NCI-H345 (cell line): ENCODE measurements at regions not wholly inside any gene's neighbourhood (a gene's known extent, or its start where the extent isn't known, plus 50 kb on each side); places are given as distances from the start of the nearest gene placed in this dataset.
"Not testable (repeated sequence)": the region's sequence is repeated elsewhere in the genome, so short reads cannot be mapped to it uniquely, and the experiment has no call there.

Source experiments
- DNase-seq: peaks from one replicate; lab custom pipeline; 2025; lab: John Stamatoyannopoulos, UW

DNA sequence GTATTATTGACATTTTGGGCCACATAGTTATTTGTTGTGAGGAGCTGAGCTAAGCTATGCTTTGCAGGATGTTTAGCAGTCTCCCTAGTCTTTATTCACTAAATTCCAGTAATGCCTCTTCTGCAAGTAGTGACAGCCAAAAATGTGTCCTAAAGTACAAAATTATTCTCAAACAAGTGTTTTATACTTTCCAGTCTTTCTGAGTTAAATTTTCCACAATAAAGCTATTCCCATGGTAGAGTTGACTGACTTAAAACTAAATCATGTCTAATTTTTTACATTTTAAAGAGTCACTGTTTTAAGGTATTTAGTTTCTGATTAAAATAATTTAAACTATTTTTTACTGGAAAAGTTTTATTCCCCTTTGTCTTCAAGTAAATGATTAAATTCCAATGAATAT is 717.8 kb upstream of the HS3ST5 start:
- DNase-seq = no peak

- no peak for DNase-seq
Observed at GRCh38 chr6:115058414-115059211, 715.8 kb upstream of the HS3ST5 start.

DNA sequence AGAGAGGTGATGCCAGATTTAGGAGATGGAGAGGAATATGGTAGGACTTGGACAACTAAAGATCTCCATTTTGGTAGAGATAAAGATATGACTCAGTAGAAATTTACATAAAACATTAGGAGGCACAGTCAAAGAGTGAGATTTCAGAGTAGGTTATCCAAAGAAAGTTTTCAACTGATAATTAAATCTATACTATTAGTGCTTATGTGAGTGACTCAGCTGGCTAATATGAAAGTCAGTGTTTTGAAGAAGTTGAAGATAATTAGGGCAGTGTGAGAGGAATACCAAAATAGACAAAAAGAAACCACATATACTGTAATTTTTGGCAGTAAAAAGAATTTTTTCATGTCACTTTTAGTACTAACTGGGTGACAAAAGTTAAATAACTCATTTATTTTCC is 712.8 kb upstream of the HS3ST5 start:
- no peak for DNase-seq

DNA sequence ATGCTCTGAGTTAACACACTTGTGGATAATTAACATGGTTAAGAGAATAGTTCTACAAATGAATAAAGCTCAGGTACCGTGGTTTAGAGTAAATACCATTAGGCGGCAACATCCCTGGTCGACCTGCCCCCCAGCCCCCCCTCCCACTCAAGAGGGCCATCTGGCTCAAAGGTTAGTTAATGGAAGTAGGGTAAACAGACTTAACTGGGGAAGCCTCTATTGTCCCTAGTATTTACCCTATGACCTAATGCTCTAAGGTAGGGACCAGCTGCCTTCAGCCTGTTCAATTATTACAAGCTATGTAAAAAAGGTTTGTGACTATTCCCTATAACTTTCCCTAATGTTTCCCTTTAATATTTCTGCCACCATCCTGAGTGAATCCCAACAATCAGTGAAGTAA is 711.4 kb upstream of the HS3ST5 start:
- not testable (repeated sequence) for DNase-seq

GRCh38 chr6:115053169-115053860 is 710.5 kb upstream of the HS3ST5 start:
- DNase-seq = no peak

GRCh38 chr6:115016593-115016992 is 673.8 kb upstream of the HS3ST5 start:
- DNase-seq = no peak

DNA sequence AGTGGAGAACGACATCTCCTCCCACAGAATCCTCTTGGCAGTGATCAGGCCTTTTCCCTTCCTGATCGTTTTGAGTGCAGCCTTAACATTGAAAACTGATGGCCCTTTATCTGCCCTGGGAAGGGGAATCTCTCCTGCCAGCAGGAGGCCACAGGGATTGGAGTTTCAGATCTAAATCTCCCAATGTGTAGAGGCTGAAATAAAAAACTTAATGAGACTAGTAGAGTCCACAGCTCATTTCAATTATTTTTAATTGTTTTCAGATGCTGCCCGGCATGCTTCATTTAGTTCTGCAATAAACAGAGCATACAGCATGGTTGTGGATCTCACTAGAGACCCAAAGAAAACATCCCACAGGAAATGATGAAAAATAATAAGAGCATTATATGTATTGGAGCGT is 662.2 kb upstream of the HS3ST5 start:
- DNase-seq = no peak

DNA sequence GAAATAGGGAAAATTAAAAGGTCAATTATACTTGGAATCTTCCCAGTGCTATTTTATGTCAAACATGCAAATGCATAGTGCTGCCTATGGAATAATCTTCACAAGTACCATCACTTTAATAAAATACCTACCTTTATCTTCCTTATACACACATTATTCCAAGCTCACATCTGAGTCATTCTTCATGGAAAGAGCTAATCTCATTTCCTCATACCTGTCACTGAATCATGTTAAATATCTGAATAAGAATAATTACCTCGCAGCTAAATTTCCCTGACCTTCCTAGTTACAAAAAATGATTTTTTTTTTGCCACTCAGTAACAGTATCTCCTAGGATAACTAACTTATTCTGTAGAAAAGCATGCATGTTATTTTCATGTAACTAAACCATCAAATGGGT is 661.4 kb upstream of the HS3ST5 start:
- DNase-seq = no peak

DNA sequence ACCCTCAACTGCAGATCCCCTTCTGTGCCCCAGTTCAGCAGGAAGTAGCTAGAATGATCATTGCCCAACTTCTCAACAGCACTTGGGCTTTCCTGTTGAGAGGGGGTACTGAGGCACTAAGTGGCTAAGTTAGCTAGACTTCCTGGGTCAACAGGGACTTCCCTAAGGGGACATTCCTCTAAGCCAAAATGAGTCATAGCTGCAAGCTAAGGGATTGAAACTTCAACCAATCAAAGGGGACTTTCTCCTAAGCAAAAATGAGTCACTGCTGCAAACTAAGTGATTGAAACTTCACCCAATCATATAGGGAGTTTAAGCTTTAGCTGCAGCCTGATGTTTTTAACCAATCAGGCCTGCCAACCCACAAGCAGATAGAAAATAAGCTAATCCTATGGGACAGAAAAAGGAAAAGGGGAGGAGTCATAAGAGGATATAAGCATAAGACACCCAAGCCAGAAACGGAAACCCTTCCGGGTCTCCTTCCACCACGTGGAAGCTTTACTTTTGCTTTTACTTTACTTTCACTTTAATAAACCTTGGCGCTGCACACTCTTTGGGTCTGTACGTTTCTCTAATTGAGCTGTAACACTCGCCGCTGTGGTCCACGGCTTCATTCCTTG is 659.0 kb upstream of the HS3ST5 start:
- DNase-seq = no peak

GRCh38 chr6:115000736-115001135 is 657.9 kb upstream of the HS3ST5 start:
- no peak for DNase-seq

GRCh38 chr6:114998492-114998891 is 655.7 kb upstream of the HS3ST5 start:
- no peak for DNase-seq

DNA sequence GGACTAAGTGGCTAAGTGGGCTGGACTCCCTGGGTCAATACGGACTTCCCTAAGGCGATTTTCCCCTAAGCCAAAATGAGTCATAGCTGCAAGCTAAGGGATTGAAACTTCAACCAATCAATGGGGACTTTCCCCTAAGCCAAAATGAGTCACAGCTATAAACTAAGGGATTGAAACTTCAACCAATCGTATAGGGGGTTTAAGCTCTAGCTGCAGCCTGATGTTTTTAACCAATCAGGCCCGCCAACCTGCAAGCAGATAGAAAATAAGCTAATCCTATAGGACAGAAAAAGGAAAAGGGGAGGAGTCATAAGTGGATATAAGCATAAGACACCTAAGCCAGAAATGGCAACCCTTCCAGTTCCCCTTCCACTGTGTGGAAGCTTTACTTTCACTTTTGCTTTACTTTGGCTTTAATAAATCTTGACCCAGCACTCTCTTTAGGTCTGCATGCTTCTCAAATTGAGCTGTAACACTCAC is 655.0 kb upstream of the HS3ST5 start:
- no peak for DNase-seq

DNA sequence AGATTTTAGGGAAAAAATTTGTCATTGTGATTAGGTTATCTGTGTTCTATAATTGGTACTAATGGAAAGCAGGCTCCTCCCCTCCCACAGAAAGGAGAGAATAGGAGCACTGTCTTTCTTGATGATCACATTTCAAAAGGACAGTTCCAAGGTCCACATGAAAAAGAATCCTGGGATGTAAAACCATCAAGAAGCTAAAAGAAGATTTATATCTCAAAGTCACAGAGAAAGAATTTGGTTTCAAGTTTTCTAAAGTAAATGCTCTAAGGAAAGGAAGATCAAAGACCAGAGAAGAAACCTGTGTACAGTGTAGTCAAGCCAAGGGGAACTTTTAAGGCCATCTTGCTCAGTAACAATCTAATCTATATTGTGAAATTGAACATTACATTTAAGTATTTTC is 652.7 kb upstream of the HS3ST5 start:
- no peak for DNase-seq

DNA sequence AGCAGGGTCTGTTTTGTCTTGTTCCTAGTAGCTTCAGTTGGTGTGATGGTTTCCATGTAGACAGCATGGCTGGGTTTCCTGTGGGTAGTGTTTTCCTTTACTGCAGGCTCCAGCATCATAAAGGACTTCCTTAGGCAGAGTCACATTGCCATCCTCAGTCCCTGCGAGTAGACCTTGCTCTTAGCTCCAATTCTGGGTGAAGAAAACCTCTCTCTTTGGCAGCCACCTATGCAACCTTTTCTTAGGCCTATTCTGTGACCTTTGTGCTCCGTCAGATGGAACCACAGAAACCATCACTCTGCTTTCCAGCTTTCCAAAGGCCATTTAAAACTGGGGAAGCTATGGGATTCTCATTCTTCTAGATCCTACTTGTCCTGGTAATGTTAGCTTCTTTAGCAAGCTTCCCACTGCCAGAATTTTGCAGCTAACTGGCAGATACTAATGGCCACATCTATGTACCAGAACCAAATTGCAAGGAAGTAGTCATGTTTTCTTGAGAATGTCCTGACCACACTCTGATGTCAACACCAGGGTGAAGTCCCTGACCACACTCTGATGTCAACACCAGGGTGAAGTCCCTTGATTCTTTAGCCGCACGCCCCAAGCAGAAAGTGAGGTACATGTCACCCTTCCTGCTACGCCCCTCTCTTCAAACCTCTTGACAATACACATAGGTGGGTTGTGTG is 646.6 kb upstream of the HS3ST5 start:
- no peak for DNase-seq

- DNase-seq = no peak
Observed at GRCh38 chr6:114987281-114987680, 644.5 kb upstream of the HS3ST5 start.

DNA sequence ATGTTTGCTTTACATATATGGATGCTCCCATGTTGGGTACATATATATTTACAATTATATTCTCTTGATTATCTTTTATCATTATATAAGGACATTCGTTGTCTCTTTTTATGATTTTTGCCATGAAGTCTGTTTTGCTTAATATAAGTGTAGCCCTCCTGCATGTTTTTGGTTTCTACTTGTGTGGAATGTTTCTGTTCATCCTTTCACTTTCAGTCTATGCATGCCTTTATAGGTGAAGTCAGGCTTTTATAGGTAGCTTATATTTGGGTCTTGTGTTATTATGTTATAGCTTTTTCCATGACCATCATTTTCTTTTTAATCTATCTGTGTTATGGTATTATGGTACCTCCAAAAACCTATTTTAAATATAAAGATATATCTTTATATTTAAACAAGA is 612.5 kb upstream of the HS3ST5 start:
- DNase-seq = no peak

- no peak for DNase-seq
Observed at GRCh38 chr6:114952229-114952628, 609.4 kb upstream of the HS3ST5 start.

- DNase-seq = no peak
Observed at GRCh38 chr6:114945392-114945791, 602.6 kb upstream of the HS3ST5 start.

DNA sequence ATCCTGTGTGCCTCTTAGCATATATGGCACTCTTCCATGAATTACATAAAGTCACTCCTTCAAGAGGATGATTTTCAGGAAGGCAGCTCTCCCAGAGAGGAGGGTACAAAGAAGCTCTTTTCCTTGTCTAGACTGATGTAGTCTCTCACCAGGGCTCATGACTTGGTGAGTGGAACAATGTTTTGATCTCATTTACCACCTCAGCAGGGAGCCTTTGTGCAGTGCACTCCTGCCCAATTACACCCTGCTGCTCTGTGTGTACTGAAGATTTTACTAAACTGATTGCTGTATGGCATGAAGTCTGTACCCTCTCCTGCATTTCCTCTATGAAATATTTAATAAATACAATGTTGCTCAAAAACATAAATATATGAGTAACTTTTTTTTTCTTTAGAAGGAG is 598.3 kb upstream of the HS3ST5 start:
- no peak for DNase-seq

GRCh38 chr6:114940181-114940580 is 597.4 kb upstream of the HS3ST5 start:
- no peak for DNase-seq

DNA sequence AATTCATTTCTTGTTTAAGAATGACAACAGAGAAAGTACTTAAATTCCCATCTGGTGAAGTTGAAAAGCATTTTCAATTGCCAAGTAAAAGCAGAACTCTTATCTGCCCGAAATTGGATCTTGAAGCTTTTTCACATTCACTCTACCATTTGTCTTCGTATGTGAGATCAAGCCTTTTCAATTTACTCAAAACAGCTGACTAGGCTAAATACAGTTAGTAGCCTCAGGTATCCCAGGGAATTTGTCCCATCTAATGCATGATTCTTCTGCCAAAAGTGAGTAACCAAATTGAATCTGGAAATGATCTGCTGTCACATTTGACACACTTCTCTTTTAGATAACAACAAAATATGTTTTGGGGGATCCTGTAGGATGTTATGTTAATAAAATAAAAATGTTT is 596.8 kb upstream of the HS3ST5 start:
- DNase-seq = no peak

DNA sequence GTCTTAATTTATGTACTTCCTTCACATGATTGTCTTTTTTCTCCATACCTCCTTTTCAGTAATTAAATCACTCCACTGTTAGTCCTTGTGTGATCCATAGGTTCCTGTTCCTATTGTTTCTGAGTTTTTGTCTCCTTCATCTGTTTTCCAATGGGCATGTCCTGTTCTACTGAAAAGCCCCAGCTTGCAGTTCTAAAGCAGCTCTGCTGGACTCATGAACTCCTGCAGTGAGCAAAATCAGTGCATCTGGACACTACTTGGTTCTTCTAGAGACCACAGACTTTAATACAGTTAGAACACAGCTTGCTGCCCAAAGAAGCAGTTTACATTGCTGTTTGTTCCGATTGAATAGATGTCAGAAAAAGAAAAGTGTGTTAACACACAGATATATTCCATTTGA is 593.3 kb upstream of the HS3ST5 start:
- DNase-seq = no peak

GRCh38 chr6:114934079-114934478 is 591.3 kb upstream of the HS3ST5 start:
- no peak for DNase-seq
